ENCODE measurements at regions not wholly inside any gene's neighbourhood (a gene's known extent, or its start where the extent isn't known, plus 50 kb on each side); places are given as distances from the start of the nearest gene placed in this dataset.
"Not testable (repeated sequence)": the region's sequence is repeated elsewhere in the genome, so short reads cannot be mapped to it uniquely, and the experiment has no call there.

DNA sequence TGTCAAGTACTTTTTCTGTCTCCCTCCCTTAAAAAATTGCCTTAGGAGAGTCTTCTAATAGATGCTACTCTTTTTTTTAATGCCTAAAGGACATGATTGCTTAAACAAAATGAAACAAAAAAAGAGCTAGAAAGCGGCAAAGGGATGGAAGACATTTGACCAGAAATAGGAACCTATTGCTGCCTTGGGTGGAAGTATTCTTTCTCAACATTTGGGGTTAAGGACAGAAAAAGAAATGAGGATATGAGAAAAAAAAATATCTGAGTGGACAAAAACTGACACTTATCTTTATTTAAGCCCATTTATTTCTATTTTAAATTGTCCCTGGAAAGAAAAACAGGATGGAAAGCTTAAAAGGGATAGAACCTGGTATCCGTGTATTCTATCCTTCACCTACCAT is 664.9 kb upstream of the CITED2 start:
- DNase-seq = no peak

DNA sequence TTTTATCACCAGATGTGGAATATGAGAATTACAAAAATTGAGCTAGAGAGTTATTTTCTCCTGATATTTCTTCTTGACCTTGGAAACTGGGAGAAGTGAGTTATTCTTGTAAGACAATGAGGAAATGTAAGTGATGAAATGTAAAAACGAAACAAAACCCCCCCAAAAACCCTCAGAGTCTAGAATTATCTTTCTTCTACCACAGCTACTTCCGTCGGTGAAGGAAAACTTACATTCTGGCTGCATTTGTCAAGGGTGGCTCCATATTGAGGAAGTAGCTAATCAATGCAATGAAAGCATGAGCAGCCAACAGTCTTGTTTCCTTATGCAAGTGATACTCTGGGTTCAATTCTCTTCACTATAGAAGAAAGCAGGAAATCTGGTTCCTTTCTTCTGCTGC is 661.7 kb upstream of the CITED2 start:
- no peak for DNase-seq

DNA sequence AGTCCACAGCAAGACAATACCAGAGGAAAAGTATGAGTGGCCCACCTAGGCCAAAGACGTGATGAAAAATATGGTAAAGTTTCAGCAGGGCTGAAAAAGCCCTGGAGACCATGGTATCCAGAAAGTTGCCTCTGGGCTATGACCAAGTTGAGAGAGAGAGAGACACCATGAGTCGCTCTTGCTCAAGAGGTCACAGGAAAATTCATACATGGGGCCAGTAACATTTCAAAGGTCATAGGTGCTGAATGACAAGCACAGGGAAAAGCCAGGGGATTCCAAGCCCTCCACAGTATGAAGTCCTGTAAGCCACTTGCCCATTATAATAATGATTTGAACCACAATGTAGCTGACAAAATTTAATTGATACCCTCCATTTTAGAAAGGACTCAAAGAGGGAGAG is 657.7 kb upstream of the CITED2 start:
- no peak for DNase-seq

DNA sequence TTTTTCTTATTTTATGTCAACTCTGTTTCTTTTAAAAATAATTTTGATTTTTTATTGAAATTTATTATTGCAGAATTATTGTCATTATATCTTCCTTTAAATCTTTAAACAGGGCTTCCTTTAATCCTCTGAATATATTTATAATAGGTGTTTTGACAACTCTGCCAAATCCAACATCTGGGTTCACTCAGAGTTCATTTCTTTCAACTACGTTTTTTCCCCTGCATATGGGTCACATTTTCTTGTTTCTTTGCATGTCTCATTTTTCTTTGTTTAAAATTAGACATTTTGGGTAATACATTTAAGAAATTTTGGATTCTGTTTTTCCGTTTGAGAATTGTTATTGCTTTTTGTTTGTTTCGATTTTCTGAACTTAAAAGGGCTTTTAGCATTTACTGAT is 655.1 kb upstream of the CITED2 start:
- DNase-seq = no peak

DNA sequence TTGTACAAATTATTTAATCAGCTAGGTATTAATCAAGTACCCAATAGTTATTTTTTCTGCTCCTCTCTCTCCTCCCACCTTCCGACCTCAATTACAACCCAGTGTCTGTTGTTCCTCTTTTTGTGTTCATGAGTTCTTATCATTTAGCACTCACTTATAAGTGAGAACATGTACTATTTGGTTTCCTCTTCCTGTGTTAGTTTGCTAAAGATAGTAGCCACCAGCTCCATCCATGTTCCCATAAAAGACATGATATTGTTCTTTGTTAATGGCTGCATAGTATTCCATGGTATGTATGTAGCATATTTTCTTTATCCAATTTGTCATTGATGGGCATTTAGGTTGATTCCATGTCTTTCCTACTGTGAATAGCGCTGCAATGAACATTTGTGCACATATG is 652.8 kb upstream of the CITED2 start:
- no peak for DNase-seq

DNA sequence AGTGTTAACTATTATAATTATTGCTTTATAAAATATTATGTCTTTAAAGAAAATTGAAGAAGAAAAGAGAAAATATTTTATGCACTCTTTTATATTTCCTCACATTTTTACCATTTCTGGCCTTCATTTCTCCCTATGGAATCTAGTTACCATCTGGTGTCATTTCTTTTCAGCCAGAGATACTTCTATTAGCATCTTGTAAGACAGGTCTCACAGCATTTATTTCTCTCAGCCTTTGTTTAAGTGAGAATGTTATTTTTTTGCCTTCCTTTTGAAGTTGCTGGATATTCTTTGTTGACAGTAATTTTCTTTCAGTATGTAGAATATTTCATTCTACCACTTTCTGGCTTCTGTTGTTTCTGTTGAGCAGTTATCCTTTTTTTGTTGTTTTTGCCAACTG is 652.1 kb upstream of the CITED2 start:
- no peak for DNase-seq

DNA sequence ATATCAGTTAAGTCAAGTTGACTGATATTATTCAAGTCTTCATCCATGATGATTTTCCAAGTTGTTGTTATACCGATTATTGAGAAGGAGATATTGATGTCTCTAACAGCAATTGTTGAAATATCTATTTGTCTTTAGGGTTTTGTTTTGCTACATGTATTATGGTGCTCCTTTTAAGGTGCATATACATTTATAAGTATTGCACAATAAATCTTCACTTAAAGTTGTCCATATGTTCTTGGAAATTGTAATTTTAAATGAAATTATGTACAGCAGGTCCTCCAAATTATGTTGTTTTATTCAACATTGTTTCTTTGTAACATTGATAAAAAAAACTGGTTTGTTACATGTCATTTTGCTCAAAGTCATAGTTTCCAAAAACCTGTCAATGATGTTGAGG is 650.7 kb upstream of the CITED2 start:
- DNase-seq = no peak

DNA sequence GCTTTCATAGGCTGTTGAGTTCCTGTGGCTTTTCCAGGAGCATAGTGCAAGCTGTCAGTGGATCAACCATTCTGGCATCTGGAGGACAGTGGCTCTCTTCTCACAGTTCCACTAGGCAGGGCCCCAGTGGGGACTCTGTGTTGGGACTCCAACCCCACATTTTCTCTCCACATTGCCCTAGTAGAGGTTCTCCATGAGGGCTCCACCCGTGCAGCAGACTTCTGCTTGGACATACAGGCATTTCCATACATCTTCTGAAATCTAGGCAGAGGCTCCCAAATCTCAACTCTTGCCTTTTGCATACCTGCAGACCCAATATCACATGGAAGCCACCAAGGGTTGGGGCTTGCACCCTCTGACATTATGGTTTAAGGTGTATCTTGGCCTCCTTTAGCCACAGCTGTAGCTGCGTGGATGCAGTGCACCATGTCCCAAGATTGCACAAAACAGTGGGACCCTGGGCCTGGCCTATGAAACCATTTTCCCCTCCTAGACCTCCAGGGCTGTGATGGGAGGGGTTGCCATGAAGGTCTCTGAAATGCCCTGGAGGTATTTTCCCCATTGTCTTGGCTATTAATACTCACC is 645.9 kb upstream of the CITED2 start:
- DNase-seq = no peak

DNA sequence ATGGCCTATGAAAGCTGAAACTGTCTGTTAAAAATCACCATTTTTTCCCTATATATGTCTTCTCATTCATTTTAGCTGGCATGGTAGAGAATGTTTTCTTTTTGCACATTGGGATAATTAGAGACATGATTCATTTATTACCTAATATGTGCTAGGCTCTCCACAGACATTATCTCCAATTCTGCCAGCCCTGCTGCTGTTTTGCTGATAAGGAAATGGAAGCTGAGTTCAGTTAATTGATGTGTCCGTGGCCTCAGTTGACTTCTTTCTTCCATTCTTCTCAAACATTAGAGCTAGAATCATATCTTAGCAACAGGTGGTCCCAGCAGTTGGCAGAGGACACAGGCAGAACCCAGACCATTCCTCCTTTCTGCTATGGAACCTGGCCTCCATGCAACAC is 644.1 kb upstream of the CITED2 start:
- DNase-seq = no peak

DNA sequence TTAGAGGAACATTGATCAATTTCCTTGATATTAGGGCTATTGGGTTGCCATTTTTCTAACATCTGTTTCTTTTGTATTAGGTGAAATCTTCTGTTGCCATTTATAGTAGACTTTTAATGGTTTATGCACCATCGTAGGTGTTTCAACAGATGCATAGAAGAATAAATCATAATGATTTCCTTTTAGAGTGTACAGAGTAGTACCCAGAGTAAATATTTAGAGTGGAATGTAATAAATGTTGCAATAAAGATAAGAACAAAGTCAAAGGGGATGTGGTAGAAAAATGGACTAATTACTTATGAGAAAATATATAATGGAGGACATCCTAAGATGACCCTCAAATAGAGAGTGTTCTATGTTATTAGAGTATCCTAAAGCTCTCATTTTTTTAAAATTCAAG is 643.0 kb upstream of the CITED2 start:
- no peak for DNase-seq

DNA sequence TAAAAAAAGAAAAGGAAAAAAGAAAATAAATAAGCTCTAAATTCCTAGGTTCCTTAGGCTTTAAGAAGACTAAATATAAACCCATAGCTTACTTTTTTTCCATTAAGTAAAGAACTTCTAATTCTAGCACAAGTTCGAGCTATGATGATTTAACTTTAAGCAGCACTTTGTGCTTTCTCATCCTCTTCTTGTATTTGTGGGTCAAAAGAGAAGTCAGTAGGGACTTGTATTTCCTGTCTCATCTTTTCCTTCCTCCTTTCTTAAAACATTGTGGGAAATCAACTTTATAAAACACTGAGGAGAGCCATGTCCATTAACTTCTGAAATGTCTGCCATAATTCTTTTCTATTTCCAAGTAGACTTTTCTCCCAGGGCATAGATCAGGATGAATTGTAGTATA is 637.7 kb upstream of the CITED2 start:
- DNase-seq = no peak

DNA sequence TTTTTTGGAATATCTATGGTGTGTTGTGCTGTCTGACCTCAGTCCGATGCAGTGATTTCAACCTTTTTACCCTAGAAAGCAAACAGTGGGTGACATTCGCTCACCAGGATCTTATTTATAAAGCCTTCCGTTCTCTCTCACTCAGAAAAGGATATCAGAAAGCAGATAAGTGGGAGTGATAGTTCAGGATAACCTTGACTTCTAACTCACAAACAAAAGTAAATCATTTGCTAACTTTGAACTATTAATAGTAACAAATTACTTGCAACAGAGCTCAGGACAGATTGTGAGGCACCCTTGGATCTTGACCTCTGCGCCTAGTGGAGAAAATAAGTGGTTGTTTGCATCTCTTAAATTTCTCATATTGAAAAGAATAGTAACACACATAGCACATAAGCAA is 637.1 kb upstream of the CITED2 start:
- DNase-seq = no peak

DNA sequence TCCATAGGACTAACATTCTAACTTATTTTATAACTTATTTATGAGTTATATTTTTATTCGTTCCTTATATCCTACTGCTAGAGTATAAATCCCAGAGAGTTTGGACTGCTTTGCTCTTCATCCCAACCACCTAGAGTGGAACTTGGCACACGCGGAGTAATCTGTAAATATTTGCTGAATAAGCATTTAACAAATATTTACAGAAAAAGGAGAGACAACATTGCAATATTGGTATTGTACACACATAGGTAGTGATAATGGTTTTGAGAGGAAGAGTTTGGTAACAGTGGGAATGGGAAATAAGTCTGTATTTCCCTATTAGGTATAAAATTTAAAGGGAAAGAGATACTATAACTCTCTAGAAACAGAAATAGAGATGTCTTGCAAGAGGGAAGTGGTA is 634.8 kb upstream of the CITED2 start:
- no peak for DNase-seq

DNA sequence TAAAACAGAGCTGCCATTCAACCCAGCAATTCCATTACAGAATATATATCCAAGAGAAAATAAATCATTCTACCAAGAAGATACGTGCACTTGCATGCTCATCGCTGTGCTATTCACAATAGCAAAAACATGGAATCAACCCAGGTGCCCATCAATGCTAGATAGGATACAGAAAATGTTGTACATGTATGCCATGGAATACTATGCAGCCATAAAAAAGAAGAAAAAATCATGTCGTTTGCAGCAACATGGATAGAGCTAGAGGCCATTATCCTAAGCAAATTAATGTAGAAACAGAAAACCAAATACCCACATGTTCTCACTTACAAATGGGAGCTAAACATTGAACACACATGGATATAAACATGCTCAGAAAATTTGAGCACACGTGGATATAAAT is 633.1 kb upstream of the CITED2 start:
- no peak for DNase-seq

DNA sequence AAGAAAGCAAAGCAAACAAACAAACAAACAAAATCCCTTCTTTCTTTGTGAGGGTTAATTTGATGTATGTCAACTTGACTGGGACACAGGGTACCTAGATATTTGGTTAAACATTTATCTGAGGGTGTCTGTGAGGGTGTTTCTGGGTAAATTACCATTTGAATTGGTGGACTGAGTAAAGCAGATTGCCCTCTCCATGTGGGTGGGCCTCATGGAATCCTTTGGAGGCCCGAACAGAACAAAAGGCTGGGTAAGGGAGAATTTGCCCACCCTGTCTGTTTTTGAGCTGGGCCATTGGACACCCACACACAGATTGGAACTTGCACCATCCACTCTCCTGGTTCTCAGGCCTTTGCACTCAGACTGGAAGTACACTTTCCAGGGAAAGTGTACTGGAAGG is 628.8 kb upstream of the CITED2 start:
- no peak for DNase-seq

DNA sequence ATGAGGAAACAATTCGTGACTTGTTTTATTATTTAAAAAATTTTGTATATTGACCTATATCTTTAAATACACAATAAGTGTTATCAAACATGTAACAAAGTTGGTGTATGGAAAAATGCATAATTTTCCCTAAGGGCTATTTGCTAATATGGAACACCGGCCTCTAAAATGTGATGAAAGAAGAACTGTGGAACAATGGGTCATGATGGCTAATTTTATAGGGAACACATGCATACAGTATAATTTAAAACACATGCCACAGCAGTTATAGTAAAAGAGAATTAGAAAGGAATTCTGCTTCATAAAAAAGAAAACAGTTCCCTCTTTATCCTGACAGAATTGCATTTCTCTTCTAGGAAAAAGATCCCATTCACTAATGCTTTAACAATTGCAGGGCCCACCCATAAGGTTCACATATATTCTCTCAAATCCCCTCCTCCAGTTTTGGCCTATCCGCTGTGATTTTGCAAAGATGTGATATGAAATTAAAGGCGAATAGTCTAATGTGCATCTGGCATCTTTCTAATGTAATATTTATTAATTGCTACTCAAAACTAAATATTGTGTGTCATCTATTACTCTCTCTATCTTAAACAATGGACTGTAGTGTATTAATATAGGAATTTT is 628.1 kb upstream of the CITED2 start:
- no peak for DNase-seq

DNA sequence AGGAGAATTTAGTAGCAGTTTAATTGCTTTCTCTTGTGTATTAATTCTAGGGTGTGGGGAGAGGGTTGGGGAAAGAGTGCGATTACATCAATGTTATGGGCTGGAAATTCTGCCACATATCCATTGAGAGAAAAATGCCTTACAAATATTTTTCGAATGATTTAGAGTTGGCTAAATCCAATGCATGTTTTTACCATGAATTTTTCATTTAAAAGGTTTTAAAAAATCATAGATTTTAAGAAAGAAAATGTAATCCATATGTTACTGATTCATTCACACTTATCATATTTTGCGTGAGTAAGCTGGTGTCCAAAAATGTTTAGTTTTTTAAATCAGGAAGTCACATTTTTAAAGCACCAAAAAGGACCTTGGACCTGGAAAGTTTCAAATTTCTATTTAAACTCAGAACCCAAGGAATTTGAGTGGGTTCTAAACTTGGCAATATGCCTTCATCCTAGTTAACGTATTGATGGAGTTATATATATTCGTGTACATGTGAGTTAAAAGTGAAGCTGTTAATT is 627.4 kb upstream of the CITED2 start:
- DNase-seq = no peak

DNA sequence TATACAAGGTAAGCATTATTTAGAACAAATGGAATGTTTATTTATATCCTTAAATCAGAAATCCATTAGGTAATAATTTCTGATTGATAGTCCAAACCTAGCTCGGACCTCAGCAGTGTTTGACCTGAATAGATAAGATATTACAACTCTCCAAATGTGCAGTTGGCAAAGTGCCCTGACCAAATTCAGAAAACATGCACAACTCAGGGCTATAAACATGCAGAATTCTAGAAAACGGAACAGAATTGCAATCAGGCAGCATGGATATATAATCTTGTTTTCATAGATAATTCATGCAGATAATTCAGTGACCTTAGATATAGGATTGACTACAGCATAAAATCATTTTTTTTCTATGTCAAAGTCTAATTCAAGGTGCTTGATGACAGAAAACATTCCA is 626.6 kb upstream of the CITED2 start:
- no peak for DNase-seq

DNA sequence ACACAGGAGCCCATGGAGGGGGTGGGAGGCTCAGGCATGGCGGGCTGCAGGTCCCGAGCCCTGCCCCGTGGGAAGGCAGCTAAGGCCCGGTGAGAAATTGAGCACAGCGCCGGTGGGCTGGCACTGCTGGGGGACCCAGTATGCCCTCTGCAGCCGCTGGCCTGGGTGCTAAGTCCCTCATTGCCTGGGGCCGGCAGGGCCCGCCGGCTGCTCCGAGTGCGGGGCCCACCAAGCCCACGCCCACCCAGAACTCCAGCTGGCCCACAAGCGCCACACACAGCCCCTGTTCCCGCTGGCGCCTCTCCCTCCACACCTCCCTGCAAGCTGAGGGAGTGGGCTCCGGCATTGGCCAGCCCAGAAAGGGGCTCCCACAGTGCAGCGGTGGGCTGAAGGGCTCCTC is 625.2 kb upstream of the CITED2 start:
- DNase-seq = not testable (repeated sequence)

DNA sequence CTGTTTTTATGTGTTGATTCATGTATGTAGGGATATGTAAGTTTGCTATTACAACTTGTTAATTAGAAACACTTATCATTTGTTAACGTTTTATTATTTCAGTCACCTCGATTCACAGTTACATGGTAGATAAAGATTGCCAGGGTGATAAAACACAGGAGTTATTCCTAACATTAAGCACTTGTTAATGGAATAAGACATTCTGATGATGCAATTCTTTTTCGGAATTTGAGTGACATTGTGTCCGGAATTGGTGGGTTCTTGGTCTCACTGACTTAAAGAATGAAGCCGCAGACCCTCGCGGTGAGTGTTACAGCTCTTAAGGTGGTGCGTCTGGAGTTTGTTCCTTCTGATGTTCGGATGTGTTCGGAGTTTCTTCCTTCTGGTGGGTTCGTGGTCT is 624.0 kb upstream of the CITED2 start:
- not testable (repeated sequence) for DNase-seq

DNA sequence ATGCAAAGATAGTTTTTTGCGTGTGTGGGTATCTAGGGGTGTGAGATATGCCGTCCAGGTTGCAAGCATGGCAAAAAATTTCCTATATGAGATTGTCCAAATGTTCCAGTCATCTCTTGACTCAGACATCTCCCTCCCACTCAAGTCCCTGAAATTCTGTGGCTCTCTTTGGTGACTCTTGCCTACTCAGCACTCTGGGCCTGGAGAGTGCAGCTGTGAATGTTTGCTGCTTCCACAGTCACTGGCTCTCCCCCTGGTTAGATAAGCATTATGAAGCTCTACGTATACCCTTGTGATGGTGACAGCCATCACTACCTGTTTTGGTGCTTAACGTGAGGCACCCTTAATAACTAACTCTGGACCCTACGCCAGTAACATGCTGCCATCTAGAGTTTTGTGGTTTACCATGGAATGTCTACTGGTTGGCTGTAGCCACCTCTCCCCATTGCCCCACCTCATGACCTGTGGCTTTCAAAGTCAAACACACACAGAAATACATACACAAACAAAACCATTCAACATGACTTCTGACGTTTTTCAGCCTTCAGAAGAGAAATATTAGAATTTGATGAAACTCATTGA is 621.9 kb upstream of the CITED2 start:
- no peak for DNase-seq

DNA sequence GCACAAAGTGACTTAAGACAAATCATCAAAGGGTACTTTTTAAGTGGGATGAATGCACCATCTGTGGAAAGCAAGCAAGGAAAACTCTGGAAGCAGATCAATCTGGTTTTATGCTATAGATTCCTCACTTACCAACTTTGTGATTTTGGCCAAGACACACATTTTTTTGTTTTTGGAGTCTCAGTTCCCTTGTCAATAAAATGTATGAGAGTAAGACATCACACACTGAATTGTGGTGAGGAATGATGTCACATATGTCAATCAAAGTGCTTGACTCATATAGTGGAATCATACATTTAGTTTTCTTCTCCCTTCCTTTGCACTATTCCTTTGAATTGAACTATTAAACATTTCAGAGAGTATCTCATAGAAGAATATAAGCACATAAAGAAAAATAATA is 620.5 kb upstream of the CITED2 start:
- no peak for DNase-seq

DNA sequence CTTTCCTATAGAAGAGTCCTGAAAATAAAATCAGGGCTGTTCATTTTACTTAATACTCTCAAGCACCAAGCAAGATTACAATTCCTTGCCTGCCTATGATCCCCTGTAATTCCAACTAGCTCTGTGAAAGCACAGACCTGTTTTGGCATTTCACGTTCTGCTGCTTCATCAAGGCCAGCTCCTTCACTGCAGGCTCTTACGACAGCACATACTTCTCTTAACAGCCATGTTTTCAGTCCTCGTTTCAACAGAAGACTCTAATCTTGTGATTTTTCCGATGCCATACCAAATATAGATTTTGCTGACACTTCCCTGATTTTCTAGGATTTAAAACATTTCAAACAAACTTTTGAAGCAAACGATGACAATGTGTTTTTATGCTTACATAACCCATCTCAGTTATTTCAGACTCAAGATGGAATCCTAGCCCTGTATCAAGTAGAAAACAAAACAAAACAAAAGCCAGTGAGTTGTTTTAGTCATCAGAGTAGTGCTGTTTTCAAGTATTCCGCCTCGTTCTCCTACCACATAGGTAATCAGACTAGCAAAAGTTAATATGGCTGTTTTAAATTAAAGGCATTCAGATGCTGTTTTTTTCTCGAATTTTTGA is 616.5 kb upstream of the CITED2 start:
- no peak for DNase-seq

DNA sequence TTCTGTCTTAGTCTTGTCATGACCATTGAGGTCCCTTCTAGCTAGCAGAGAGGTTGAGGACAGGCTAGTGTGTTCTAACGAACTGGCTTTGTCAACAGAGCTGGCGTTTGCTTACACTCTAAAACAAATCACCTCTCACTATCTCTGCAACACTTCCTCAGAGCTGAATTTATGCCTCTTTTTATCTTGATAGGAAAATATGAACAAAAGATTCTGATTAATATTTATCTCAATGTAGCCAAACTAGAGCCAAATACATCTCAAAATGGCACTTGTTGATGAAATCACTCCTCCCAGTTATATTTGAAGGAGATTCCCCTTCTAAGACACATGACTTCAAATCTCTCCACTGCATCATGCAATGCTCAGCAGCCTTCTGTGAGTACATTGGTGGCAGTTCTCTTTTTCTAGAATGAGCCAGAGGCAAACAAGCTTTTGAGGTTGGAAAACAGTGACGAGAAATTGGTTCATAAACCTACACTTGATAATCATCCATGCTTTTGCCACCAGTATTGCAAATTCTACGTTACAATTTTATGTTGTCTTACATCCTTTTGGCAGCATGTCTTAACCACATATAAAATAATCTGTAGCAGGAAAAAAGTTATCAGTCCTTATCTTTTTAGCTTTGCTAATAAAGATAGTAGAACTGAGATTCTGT is 615.7 kb upstream of the CITED2 start:
- DNase-seq = no peak

All from activated CD8-positive, alpha-beta memory T cell treated with anti-CD3 and anti-CD28 coated beads for 24 hours (primary cell).